OCI-LY7 (cell line): ENCODE measurements at regions not wholly inside any gene's neighbourhood (a gene's known extent, or its start where the extent isn't known, plus 50 kb on each side); places are given as distances from the start of the nearest gene placed in this dataset.

Experiments used
- EZH2phosphoT487 ChIP-seq: fragments of 200-600 bp; sonication (generic); IDR thresholded peaks from 2 replicates; pipeline ENCODE4 v1.6.1; 2018; ENCODE audit warnings: low read depth, borderline replicate concordance, mild to moderate bottlenecking, mixed run types, antibody characterized with exemption, low read length, moderate library complexity, mixed read lengths
- TF ChIP-seq, protein P1 (sequence below): fragments of 200-600 bp; sonication (generic); conservative IDR thresholded peaks from 2 replicates; pipeline ENCODE4 v1.5.1; 2014; ENCODE audit warnings: mild to moderate bottlenecking, antibody characterized with exemption, low read length, moderate library complexity, mixed read lengths

DNA sequence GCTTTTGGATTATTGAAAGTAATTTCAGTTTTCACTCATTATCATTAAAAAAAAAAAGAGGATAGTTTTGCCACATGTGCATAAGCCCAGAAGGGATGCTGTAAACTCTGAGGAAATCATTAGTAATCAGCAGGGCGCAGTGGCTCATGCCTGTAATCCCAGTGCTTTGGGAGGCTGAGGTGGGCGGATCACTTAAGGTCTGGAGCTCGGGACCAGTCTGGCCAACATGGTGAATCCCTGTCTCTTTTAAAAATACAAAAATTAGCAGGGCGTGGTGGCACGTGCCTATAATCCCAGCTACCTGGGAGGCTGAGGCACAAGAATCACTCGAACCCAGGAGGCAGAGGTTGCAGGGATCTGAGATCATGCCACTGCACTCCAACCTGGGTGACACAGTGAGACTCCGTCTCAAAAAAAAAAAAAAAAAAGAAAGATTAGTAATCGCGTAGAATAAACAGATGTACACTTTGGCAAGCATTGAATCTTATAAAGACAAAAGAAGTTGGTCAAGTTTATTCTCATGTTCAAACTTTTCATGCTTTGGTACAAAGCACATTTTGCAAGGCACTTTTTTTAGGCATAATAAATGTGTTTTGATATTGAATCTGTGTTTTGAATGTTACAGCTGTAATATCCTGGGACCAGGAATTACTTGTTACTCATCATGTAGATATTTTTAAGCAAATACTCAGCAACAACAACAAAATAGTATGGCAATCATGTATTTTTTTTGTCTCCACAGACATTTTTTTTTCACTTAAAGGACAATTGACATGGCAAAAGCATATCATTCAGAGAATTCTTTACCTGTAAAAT, 93.2 kb upstream of the AGTR1 start:
- no peak for TF ChIP-seq EZH2phosphoT487
- TF ChIP-seq, protein P1, sequence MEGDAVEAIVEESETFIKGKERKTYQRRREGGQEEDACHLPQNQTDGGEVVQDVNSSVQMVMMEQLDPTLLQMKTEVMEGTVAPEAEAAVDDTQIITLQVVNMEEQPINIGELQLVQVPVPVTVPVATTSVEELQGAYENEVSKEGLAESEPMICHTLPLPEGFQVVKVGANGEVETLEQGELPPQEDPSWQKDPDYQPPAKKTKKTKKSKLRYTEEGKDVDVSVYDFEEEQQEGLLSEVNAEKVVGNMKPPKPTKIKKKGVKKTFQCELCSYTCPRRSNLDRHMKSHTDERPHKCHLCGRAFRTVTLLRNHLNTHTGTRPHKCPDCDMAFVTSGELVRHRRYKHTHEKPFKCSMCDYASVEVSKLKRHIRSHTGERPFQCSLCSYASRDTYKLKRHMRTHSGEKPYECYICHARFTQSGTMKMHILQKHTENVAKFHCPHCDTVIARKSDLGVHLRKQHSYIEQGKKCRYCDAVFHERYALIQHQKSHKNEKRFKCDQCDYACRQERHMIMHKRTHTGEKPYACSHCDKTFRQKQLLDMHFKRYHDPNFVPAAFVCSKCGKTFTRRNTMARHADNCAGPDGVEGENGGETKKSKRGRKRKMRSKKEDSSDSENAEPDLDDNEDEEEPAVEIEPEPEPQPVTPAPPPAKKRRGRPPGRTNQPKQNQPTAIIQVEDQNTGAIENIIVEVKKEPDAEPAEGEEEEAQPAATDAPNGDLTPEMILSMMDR: no peak
